NT2/D1 (cell line): ENCODE measurements at regions not wholly inside any gene's neighbourhood (a gene's known extent, or its start where the extent isn't known, plus 50 kb on each side); places are given as distances from the start of the nearest gene placed in this dataset.

ENCODE experiments used
- SUZ12 ChIP-seq: IDR thresholded peaks from 2 replicates; pipeline ENCODE4 v1.6.1; 2011; ENCODE audit not compliant: insufficient read length, insufficient read depth; ENCODE audit errors: extremely low read depth
- YY1 ChIP-seq: IDR thresholded peaks from 2 replicates; pipeline ENCODE4 v1.6.1; 2011; ENCODE audit not compliant: insufficient read length, insufficient read depth

- TF ChIP-seq YY1 (no peak), SUZ12 (no peak)
Observed at GRCh38 chr1:198047913-198048312, 108.9 kb upstream of the NEK7 start.
